NCI-H69 (cell line): ENCODE measurements at regions not wholly inside any gene's neighbourhood (a gene's known extent, or its start where the extent isn't known, plus 50 kb on each side); places are given as distances from the start of the nearest gene placed in this dataset.

Experiments used
- DNase-seq: peaks from one replicate; lab custom pipeline; 2025; lab: John Stamatoyannopoulos, UW

- DNase-seq = no peak
Observed at GRCh38 chr10:125213541-125214282, 53.3 kb upstream of the CTBP2 start.

GRCh38 chr10:125212150-125212809 lies 51.9 kb upstream of the CTBP2 start:
- DNase-seq = no peak
